WTC11 (cell line): ENCODE measurements at regions not wholly inside any gene's neighbourhood (a gene's known extent, or its start where the extent isn't known, plus 50 kb on each side); places are given as distances from the start of the nearest gene placed in this dataset.

Experiments
- CTCF ChIP-seq: fragments of 200-600 bp; IDR thresholded peaks from 2 replicates; pipeline ENCODE4 v1.8.0; 2022; ENCODE audit warnings: antibody characterized with exemption
- EMX1 ChIP-seq: fragments of 250-450 bp; sonication (Bioruptor Pico); IDR thresholded peaks from 2 replicates; pipeline ENCODE4 v1.8.0; 2021; ENCODE audit warnings: mild to moderate bottlenecking
- FOXP4 ChIP-seq: sonication (generic); formaldehyde crosslinking; IDR thresholded peaks from 2 replicates; pipeline ENCODE4 v1.8.0; 2022; ENCODE audit warnings: mild to moderate bottlenecking, missing genetic modification reagents
- JUN ChIP-seq: sonication (generic); formaldehyde crosslinking; IDR thresholded peaks from 2 replicates; pipeline ENCODE4 v1.8.0; 2023; ENCODE audit warnings: mild to moderate bottlenecking, missing genetic modification reagents
- NR2C2 ChIP-seq: sonication (generic); formaldehyde crosslinking; IDR thresholded peaks from 2 replicates; pipeline ENCODE4 v1.8.0; 2022; ENCODE audit warnings: mild to moderate bottlenecking, missing genetic modification reagents
- NR3C1 ChIP-seq: sonication (generic); formaldehyde crosslinking; conservative IDR thresholded peaks from 2 replicates; pipeline ENCODE4 v1.8.1; 2023; ENCODE audit warnings: low read depth, mild to moderate bottlenecking, missing genetic modification reagents
- USF2 ChIP-seq: sonication (generic); formaldehyde crosslinking; IDR thresholded peaks from 2 replicates; pipeline ENCODE4 v1.8.1; 2023; ENCODE audit warnings: mild to moderate bottlenecking, missing genetic modification reagents, moderate library complexity
- ZNF423 ChIP-seq: fragments of 250-450 bp; sonication (Bioruptor Pico); IDR thresholded peaks from 2 replicates; pipeline ENCODE4 v2.1.2; 2022; ENCODE audit warnings: mild to moderate bottlenecking, moderate library complexity
- TF ChIP-seq, protein P1 (sequence below): sonication (generic); formaldehyde crosslinking; IDR thresholded peaks from 2 replicates; pipeline ENCODE4 v1.8.1; 2023; ENCODE audit warnings: mild to moderate bottlenecking, missing genetic modification reagents

DNA sequence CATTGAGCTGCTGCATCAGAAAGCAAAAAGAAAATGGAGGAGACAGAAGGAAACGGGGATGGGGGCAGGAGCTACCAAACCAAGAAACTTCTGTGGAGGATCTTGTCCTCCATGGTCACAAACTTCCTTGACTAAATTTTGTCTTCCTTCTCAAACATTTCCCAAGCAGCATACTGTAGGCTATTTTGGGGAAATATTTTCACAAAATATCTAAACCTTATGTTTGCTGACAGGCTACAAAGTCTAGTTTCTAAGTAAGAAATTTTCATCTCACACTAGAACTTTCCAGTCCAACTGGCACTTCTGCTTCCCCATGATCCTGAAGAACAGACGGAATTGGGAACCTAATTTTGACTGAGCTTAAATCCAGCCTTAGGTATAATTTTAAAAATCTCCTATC lies 552.0 kb downstream of the SNAPC1 start:
- TF ChIP-seq ZNF423 (no peak), CTCF (no peak), NR2C2 (CRISPR knock-in tag) (no peak), JUN (CRISPR knock-in tag) (no peak), EMX1 (CRISPR knock-in tag) (no peak), USF2 (CRISPR knock-in tag) (no peak), NR3C1 (no peak), FOXP4 (CRISPR knock-in tag) (no peak)
- TF ChIP-seq, protein P1, sequence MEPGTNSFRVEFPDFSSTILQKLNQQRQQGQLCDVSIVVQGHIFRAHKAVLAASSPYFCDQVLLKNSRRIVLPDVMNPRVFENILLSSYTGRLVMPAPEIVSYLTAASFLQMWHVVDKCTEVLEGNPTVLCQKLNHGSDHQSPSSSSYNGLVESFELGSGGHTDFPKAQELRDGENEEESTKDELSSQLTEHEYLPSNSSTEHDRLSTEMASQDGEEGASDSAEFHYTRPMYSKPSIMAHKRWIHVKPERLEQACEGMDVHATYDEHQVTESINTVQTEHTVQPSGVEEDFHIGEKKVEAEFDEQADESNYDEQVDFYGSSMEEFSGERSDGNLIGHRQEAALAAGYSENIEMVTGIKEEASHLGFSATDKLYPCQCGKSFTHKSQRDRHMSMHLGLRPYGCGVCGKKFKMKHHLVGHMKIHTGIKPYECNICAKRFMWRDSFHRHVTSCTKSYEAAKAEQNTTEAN: no peak
